Stimulated activated effector memory CD8-positive, alpha-beta T cell treated with anti-CD3 and anti-CD28 coated beads, Interleukin-12 subunit alpha, Interleukin-12 subunit beta, amount 100 ng/mL, for 72 hours (primary cell): ENCODE measurements at regions not wholly inside any gene's neighbourhood (a gene's known extent, or its start where the extent isn't known, plus 50 kb on each side); places are given as distances from the start of the nearest gene placed in this dataset.
A peak's percentile ranks its signal among the peaks of the same experiment; 100 is the strongest.

ENCODE experiments used
- ATAC-seq: fragments of 150-1000 bp; cut with Tn5 transposase; 2 replicates; pipeline ENCODE4 v1.10.0; 2021
- DNase-seq, 2 donors: peaks; one replicate each; pipeline ENCODE4 v3.0.0; 2021 to 2022; ENCODE audit warnings: low spot score in 2 of 2
- H3K27ac Mint-ChIP-seq: one replicate; pipeline ENCODE4 v1.8.0; 2022; ENCODE audit warnings: mild to moderate bottlenecking, mixed read lengths
- H3K36me3 Mint-ChIP-seq: one replicate; pipeline ENCODE4 v1.8.0; 2022; ENCODE audit warnings: mild to moderate bottlenecking, mixed read lengths
- H3K4me1 Mint-ChIP-seq: one replicate; pipeline ENCODE4 v1.8.0; 2022; ENCODE audit warnings: mixed read lengths
- H3K4me3 Mint-ChIP-seq: one replicate; pipeline ENCODE4 v1.8.0; 2022; ENCODE audit warnings: mild to moderate bottlenecking, mixed read lengths
- H3K9me3 Mint-ChIP-seq: one replicate; pipeline ENCODE4 v1.8.0; 2022; ENCODE audit warnings: mixed read lengths

- no peak for ATAC-seq
- no peak overlapping the region for H3K27ac Mint-ChIP-seq
- no peak for DNase-seq
- no peak overlapping the region for H3K4me3 Mint-ChIP-seq
- no peaks in the 10 kb centered on the region for H3K36me3 Mint-ChIP-seq
- H3K4me1 Mint-ChIP-seq, result no peaks in the 10 kb centered on the region
- peaks cover 2% of the 10 kb centered on the region for H3K9me3 Mint-ChIP-seq
Observed at GRCh38 chr17:5705876-5706576, 121.7 kb upstream of the NLRP1 start.

- ATAC-seq, result peak; percentile 61
- H3K4me1 Mint-ChIP-seq, result no peaks in the 10 kb centered on the region
- no peaks in the 10 kb centered on the region for H3K36me3 Mint-ChIP-seq
- no peak overlapping the region for H3K4me3 Mint-ChIP-seq
- H3K27ac Mint-ChIP-seq, result no peak overlapping the region
- DNase-seq, result peak; percentile 27 to 76
- peaks cover 2% of the 10 kb centered on the region for H3K9me3 Mint-ChIP-seq
Observed at GRCh38 chr17:5706577-5707210, 122.4 kb upstream of the NLRP1 start.

- H3K27ac Mint-ChIP-seq, result no peak overlapping the region
- H3K4me1 Mint-ChIP-seq, result no peaks in the 10 kb centered on the region
- no peak for DNase-seq
- no peak for ATAC-seq
- no peak overlapping the region for H3K4me3 Mint-ChIP-seq
- no peaks in the 10 kb centered on the region for H3K36me3 Mint-ChIP-seq
- peaks cover 2% of the 10 kb centered on the region for H3K9me3 Mint-ChIP-seq
Observed at GRCh38 chr17:5707482-5707881, 123.2 kb upstream of the NLRP1 start.

GRCh38 chr17:5708344-5708743 lies 124.0 kb upstream of the NLRP1 start:
- no peak for DNase-seq
- H3K4me3 Mint-ChIP-seq, result no peak overlapping the region

GRCh38 chr17:5711344-5711743 lies 127.0 kb upstream of the NLRP1 start:
- H3K4me3 Mint-ChIP-seq, result no peak overlapping the region
- peaks cover 2% of the 10 kb centered on the region for H3K9me3 Mint-ChIP-seq
- no peaks in the 10 kb centered on the region for H3K4me1 Mint-ChIP-seq
- ATAC-seq (no peak), DNase-seq (no peak)
- H3K36me3 Mint-ChIP-seq, result no peaks in the 10 kb centered on the region
- no peak overlapping the region for H3K27ac Mint-ChIP-seq

More at GRCh38 chr17:5708344-5708743, 124.0 kb upstream of the NLRP1 start:
- ATAC-seq, result no peak
- H3K4me1 Mint-ChIP-seq, result no peaks in the 10 kb centered on the region
- H3K27ac Mint-ChIP-seq, result no peak overlapping the region
- H3K36me3 Mint-ChIP-seq, result no peaks in the 10 kb centered on the region
- peaks cover 2% of the 10 kb centered on the region for H3K9me3 Mint-ChIP-seq

- ATAC-seq (no peak), DNase-seq (no peak)
- Mint-ChIP-seq H3K9me3 (peaks cover 2% of the 10 kb centered on the region), H3K27ac (no peak overlapping the region), H3K4me1 (no peaks in the 10 kb centered on the region), H3K4me3 (no peak overlapping the region), H3K36me3 (no peaks in the 10 kb centered on the region)
Observed at GRCh38 chr17:5714993-5715392, 130.7 kb upstream of the NLRP1 start.

- Mint-ChIP-seq H3K4me3 (no peak overlapping the region), H3K4me1 (no peaks in the 10 kb centered on the region), H3K36me3 (no peaks in the 10 kb centered on the region), H3K27ac (no peak overlapping the region), H3K9me3 (no peaks in the 10 kb centered on the region)
- no peak for DNase-seq
- no peak for ATAC-seq
Observed at GRCh38 chr17:5715478-5715877, 131.2 kb upstream of the NLRP1 start.

- ATAC-seq, result no peak
- H3K4me3 Mint-ChIP-seq, result no peak overlapping the region
- no peaks in the 10 kb centered on the region for H3K36me3 Mint-ChIP-seq
- no peaks in the 10 kb centered on the region for H3K4me1 Mint-ChIP-seq
- no peak overlapping the region for H3K27ac Mint-ChIP-seq
- DNase-seq, result no peak
- H3K9me3 Mint-ChIP-seq, result no peaks in the 10 kb centered on the region
Observed at GRCh38 chr17:5718726-5719125, 134.4 kb upstream of the NLRP1 start.

GRCh38 chr17:5719976-5720375 lies 135.7 kb upstream of the NLRP1 start:
- no peaks in the 10 kb centered on the region for H3K36me3 Mint-ChIP-seq
- no peaks in the 10 kb centered on the region for H3K9me3 Mint-ChIP-seq
- no peak overlapping the region for H3K27ac Mint-ChIP-seq
- ATAC-seq (no peak), DNase-seq (no peak)
- H3K4me3 Mint-ChIP-seq, result no peak overlapping the region
- H3K4me1 Mint-ChIP-seq, result no peaks in the 10 kb centered on the region

- Mint-ChIP-seq H3K36me3 (no peaks in the 10 kb centered on the region), H3K4me1 (no peaks in the 10 kb centered on the region), H3K9me3 (no peaks in the 10 kb centered on the region), H3K4me3 (no peak overlapping the region), H3K27ac (no peak overlapping the region)
- ATAC-seq, result no peak
- DNase-seq, result no peak
Observed at GRCh38 chr17:5730373-5730772, 146.1 kb upstream of the NLRP1 start.

- ATAC-seq, result no peak
- no peak for DNase-seq
- no peaks in the 10 kb centered on the region for H3K4me1 Mint-ChIP-seq
- no peak overlapping the region for H3K27ac Mint-ChIP-seq
- no peak overlapping the region for H3K4me3 Mint-ChIP-seq
- no peaks in the 10 kb centered on the region for H3K36me3 Mint-ChIP-seq
- H3K9me3 Mint-ChIP-seq, result no peaks in the 10 kb centered on the region
Observed at GRCh38 chr17:5740937-5741336, 156.6 kb upstream of the NLRP1 start.

GRCh38 chr17:5741810-5742209 lies 157.5 kb upstream of the NLRP1 start:
- H3K9me3 Mint-ChIP-seq, result no peaks in the 10 kb centered on the region
- H3K4me1 Mint-ChIP-seq, result no peaks in the 10 kb centered on the region
- no peak overlapping the region for H3K27ac Mint-ChIP-seq
- no peak for DNase-seq
- no peaks in the 10 kb centered on the region for H3K36me3 Mint-ChIP-seq
- ATAC-seq, result no peak
- H3K4me3 Mint-ChIP-seq, result no peak overlapping the region

- no peak for ATAC-seq
- Mint-ChIP-seq H3K4me1 (no peaks in the 10 kb centered on the region), H3K27ac (no peak overlapping the region), H3K36me3 (no peaks in the 10 kb centered on the region), H3K9me3 (no peaks in the 10 kb centered on the region), H3K4me3 (no peak overlapping the region)
- no peak for DNase-seq
Observed at GRCh38 chr17:5745111-5745813, 161.0 kb upstream of the NLRP1 start.

- no peak overlapping the region for H3K27ac Mint-ChIP-seq
- DNase-seq (no peak), ATAC-seq (no peak)
- H3K9me3 Mint-ChIP-seq, result no peaks in the 10 kb centered on the region
- H3K4me1 Mint-ChIP-seq, result no peaks in the 10 kb centered on the region
- no peak overlapping the region for H3K4me3 Mint-ChIP-seq
- no peaks in the 10 kb centered on the region for H3K36me3 Mint-ChIP-seq
Observed at GRCh38 chr17:5747276-5747675, 163.0 kb upstream of the NLRP1 start.

GRCh38 chr17:5747964-5748363 lies 163.7 kb upstream of the NLRP1 start:
- H3K27ac Mint-ChIP-seq, result no peak overlapping the region
- DNase-seq, result no peak
- H3K36me3 Mint-ChIP-seq, result no peaks in the 10 kb centered on the region
- H3K4me1 Mint-ChIP-seq, result no peaks in the 10 kb centered on the region
- H3K4me3 Mint-ChIP-seq, result no peak overlapping the region
- ATAC-seq, result no peak
- no peaks in the 10 kb centered on the region for H3K9me3 Mint-ChIP-seq

- no peak overlapping the region for H3K27ac Mint-ChIP-seq
- DNase-seq (no peak), ATAC-seq (no peak)
- H3K36me3 Mint-ChIP-seq, result no peaks in the 10 kb centered on the region
- H3K4me1 Mint-ChIP-seq, result no peaks in the 10 kb centered on the region
- no peaks in the 10 kb centered on the region for H3K9me3 Mint-ChIP-seq
- H3K4me3 Mint-ChIP-seq, result no peak overlapping the region
Observed at GRCh38 chr17:5753421-5753820, 169.1 kb upstream of the NLRP1 start.
